GM12865 (cell line): ENCODE measurements at regions not wholly inside any gene's neighbourhood (a gene's known extent, or its start where the extent isn't known, plus 50 kb on each side); places are given as distances from the start of the nearest gene placed in this dataset.

ENCODE experiments used
- DNase-seq: peaks from one replicate; pipeline ENCODE4 v3.0.0; 2010; ENCODE audit warnings: low read depth
- H3K4me3 ChIP-seq: 2 replicates; pipeline ENCODE4 v1.5.1; 2011; ENCODE audit warnings: mild to moderate bottlenecking, low read depth, low read length, control low read depth
- CTCF ChIP-seq: IDR thresholded peaks from 2 replicates; pipeline ENCODE4 v1.5.1; 2011; ENCODE audit warnings: low read length, control low read depth, low read depth, inconsistent platforms; ENCODE audit not compliant: insufficient read depth; ENCODE audit errors: missing control alignments

GRCh38 chr17:6243186-6243585 lies 173.0 kb downstream of the WSCD1 start:
- TF ChIP-seq CTCF = no peak
- no peak for DNase-seq
- no peak overlapping the region for H3K4me3 ChIP-seq

GRCh38 chr17:6241996-6242395 lies 171.8 kb downstream of the WSCD1 start:
- no peak overlapping the region for H3K4me3 ChIP-seq
- no peak for TF ChIP-seq CTCF
- no peak for DNase-seq

GRCh38 chr17:6241381-6241780 lies 171.2 kb downstream of the WSCD1 start:
- DNase-seq = no peak
- no peak for TF ChIP-seq CTCF
- H3K4me3 ChIP-seq = no peak overlapping the region

- no peak for TF ChIP-seq CTCF
- no peak overlapping the region for H3K4me3 ChIP-seq
- no peak for DNase-seq
Observed at GRCh38 chr17:6240601-6241000, 170.4 kb downstream of the WSCD1 start.

DNA sequence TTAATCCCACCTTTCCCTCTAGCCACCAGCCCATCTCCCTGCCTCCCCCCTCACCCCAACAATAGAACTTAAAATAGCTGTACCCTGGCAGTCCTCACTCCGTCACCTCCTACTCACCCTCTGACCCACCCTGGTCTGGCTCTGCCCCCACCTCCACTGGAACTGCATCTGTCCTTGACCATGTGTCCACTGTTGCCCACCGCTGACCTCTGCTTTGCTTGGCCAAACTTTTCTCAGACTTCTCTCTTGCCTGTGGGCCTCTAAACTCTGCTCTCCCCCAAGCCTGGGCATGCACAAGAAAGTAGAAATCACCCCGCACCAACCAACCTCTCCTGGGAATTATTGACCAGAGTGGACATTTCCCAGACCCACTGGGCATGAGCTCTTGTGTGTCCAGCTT lies 169.8 kb downstream of the WSCD1 start:
- DNase-seq = no peak
- TF ChIP-seq CTCF = no peak
- no peak overlapping the region for H3K4me3 ChIP-seq

DNA sequence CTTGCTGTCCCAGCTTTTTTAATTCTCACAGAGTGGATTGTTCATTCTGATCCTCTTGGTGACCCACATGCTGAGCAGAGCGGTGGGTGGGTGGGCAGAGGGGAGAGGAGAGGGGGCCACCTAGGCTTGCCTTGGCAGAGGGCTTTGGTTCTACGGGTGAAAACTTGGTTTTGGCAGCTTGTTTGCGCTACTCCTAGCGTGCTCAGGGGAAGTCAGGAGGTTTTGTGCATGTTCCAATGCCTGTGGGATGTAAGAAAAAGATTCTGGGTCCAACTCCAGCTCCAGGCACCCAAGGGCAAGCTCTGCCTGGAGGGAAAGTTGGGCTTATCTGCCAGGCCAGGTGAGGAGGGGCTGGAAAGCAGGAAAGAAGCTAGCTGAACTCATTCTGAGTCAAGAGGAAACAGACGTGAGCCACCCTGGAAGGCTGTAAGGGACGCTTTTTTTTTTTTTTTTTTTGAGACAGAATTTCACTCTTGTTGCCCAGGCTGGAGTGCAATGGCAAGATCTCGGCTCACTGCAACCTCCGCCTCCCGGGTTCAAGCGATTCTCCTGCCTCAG lies 169.1 kb downstream of the WSCD1 start:
- no peak overlapping the region for H3K4me3 ChIP-seq
- TF ChIP-seq CTCF = no peak
- DNase-seq = no peak

GRCh38 chr17:6233856-6234255 lies 163.7 kb downstream of the WSCD1 start:
- no peak overlapping the region for H3K4me3 ChIP-seq
- DNase-seq = no peak
- no peak for TF ChIP-seq CTCF
